Colonic mucosa (tissue), 4 donors: ENCODE measurements at regions not wholly inside any gene's neighbourhood (a gene's known extent, or its start where the extent isn't known, plus 50 kb on each side); places are given as distances from the start of the nearest gene placed in this dataset.

Experiments used
- DNase-seq: peaks from one replicate; pipeline ENCODE4 v3.0.0-alpha.2; 2020
- H3K27ac ChIP-seq: fragments of 200-600 bp; one replicate; pipeline ENCODE4 v1.8.0; 2021
- H3K27me3 ChIP-seq: fragments of 200-600 bp; one replicate; pipeline ENCODE4 v1.8.0; 2021
- H3K36me3 ChIP-seq: fragments of 200-600 bp; one replicate; pipeline ENCODE4 v1.8.0; 2021
- H3K4me1 ChIP-seq: fragments of 200-600 bp; one replicate; pipeline ENCODE4 v1.8.0; 2021; ENCODE audit warnings: mild to moderate bottlenecking
- H3K4me3 ChIP-seq: fragments of 200-600 bp; one replicate; pipeline ENCODE4 v1.8.0; 2021
- H3K9ac ChIP-seq, 2 donors: one replicate each; pipeline ENCODE4 v1.7.0; 2013; ENCODE audit warnings: control low read depth in 2 of 2, low read depth in 2 of 2, low read length in 2 of 2
- H3K9me3 ChIP-seq: fragments of 200-600 bp; one replicate; pipeline ENCODE4 v1.8.0; 2021
- CTCF ChIP-seq: fragments of 200-600 bp; IDR thresholded peaks from one replicate; pipeline ENCODE4 v1.8.0; 2022; ENCODE audit warnings: antibody characterized with exemption, mild to moderate bottlenecking
- intact Hi-C: fragments of 100-400 bp; cut with DNase I; formaldehyde crosslinking; loops from one replicate; pipeline ENCODE4 v1.14.1; 2022
- donor health status: healthy.
- donor health status: DM: no; HTN: no; CAD: no.
- donor health status: DM: no; HTN: no; CAD: no.

- H3K9me3 ChIP-seq, result no peaks in the 10 kb centered on the region
- H3K9ac ChIP-seq, result no peak overlapping the region
- no peak for TF ChIP-seq CTCF
- no peaks in the 10 kb centered on the region for H3K36me3 ChIP-seq
- intact Hi-C loops, result no loop called here
- no peak overlapping the region for H3K27ac ChIP-seq
- DNase-seq, result no peak
- H3K27me3 ChIP-seq, result no peaks in the 10 kb centered on the region
- H3K4me3 ChIP-seq, result no peak overlapping the region
- no peaks in the 10 kb centered on the region for H3K4me1 ChIP-seq
These were observed 66.1 kb upstream of the CLNK start for GRCh38 chr4:10750714-10751113.

DNA sequence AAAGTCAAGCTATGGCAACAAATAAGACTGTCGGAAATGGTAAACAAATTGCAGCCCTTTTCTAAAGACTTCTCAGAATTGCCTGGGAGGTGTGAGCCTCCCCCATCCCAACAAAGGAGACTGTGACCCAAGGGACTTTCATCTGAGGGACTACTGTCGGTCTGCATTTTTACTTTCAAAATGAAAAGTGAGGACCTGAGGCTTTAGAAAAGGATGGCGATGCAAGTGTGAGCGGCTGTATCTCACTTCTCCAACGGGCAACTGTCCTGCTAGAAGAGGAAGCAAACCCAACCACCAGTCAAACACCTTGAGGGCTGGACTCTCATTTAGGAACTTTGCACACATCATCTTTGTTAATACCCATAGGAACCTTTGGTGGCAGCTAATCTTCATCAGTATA is 62.6 kb upstream of the CLNK start:
- no peaks in the 10 kb centered on the region for H3K9me3 ChIP-seq
- H3K9ac ChIP-seq, result no peak overlapping the region
- no peak for TF ChIP-seq CTCF
- no peak overlapping the region for H3K4me3 ChIP-seq
- no peak overlapping the region for H3K27ac ChIP-seq
- DNase-seq, result no peak
- H3K27me3 ChIP-seq, result no peaks in the 10 kb centered on the region
- H3K36me3 ChIP-seq, result no peaks in the 10 kb centered on the region
- intact Hi-C loops, result no loop called here
- H3K4me1 ChIP-seq, result no peaks in the 10 kb centered on the region

DNA sequence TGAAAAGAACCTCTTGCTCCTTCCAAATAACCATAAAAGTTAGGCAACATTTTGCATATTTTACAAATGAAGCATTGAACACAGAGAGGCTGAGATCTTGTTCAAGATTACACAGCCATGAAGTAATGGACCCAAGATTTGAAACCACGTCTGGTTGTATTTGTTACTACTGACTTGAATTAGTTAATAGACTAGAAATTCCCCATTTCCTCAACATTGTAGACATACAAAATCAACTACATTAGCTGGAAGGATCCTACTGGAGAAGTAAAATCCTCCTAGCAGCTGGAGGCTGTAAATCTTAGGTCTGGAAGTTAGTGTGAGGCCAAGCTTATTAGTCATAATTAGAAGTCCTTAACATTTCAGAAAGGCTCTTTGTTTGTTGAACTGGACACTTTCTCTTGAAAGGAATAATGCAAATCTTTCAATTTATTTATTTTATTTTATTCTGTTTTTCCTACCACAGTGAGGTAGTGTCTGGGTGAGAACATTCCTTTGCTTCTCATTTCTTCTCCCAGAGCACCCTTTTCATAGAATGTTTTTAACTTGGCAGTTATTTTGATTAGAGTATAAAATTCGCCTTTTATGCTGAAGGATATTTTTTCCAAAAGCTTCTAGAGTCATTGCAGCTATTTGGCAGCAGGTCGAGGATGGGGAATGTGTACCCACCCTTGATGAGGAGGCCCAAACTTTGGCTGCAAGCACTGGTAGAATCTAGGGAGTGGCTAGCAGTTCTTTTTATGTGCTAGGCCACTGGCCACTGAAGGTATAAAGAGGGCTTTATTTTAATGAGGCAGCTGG is 62.0 kb upstream of the CLNK start:
- Histone ChIP-seq H3K4me3 (no peak overlapping the region), H3K27ac (no peak overlapping the region), H3K9ac (no peak overlapping the region), H3K27me3 (no peaks in the 10 kb centered on the region), H3K9me3 (no peaks in the 10 kb centered on the region), H3K36me3 (no peaks in the 10 kb centered on the region), H3K4me1 (no peaks in the 10 kb centered on the region)
- no peak for DNase-seq
- no peak for TF ChIP-seq CTCF
- intact Hi-C loops, result no loop called here

DNA sequence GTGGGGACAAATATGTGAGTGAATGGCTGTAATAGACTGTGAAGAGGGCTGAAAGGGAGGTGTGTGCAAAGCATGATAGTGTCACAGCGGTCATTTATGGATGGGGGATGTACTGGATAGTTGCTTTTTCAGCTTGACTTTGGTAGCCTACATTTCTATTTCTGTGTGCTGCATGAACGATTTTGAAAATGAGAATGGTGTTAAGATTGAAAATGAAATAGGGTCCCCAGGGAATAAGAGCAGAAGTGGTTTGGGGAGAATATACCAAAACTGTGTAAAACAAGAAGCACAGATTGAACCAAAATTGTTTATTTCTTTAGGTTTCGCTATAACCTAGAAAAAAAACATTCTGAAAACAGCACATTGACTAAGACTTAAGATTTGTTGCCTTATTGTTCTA is 58.8 kb upstream of the CLNK start:
- H3K27me3 ChIP-seq, result no peaks in the 10 kb centered on the region
- H3K4me1 ChIP-seq, result no peaks in the 10 kb centered on the region
- H3K9ac ChIP-seq, result no peak overlapping the region
- DNase-seq, result no peak
- no peaks in the 10 kb centered on the region for H3K36me3 ChIP-seq
- intact Hi-C loops, result no loop called here
- no peaks in the 10 kb centered on the region for H3K9me3 ChIP-seq
- no peak overlapping the region for H3K4me3 ChIP-seq
- H3K27ac ChIP-seq, result no peak overlapping the region
- no peak for TF ChIP-seq CTCF

- DNase-seq, result no peak
- Histone ChIP-seq H3K9me3 (no peaks in the 10 kb centered on the region), H3K36me3 (no peaks in the 10 kb centered on the region), H3K4me3 (no peak overlapping the region), H3K27me3 (no peaks in the 10 kb centered on the region), H3K4me1 (no peaks in the 10 kb centered on the region), H3K27ac (no peak overlapping the region), H3K9ac (no peak overlapping the region)
- intact Hi-C loops, result no loop called here
- TF ChIP-seq CTCF, result no peak
These were observed 57.6 kb upstream of the CLNK start for GRCh38 chr4:10741961-10742699.
